GM12872 (cell line): ENCODE measurements at regions not wholly inside any gene's neighbourhood (a gene's known extent, or its start where the extent isn't known, plus 50 kb on each side); places are given as distances from the start of the nearest gene placed in this dataset.

Source experiments
- CTCF ChIP-seq: IDR thresholded peaks from 3 replicates; pipeline ENCODE4 v1.5.1; 2011; ENCODE audit warnings: low read depth, mild to moderate bottlenecking, low read length, moderate library complexity; ENCODE audit not compliant: insufficient read depth

- TF ChIP-seq CTCF = no peak
These were observed 344.9 kb downstream of the EFNA5 start for GRCh38 chr5:107325866-107326265.

- no peak for TF ChIP-seq CTCF
These were observed 345.9 kb downstream of the EFNA5 start for GRCh38 chr5:107324809-107325208.

- no peak for TF ChIP-seq CTCF
These were observed 346.7 kb downstream of the EFNA5 start for GRCh38 chr5:107324071-107324470.

GRCh38 chr5:107323536-107323935, 347.2 kb downstream of the EFNA5 start:
- no peak for TF ChIP-seq CTCF

- TF ChIP-seq CTCF = no peak
These were observed 347.8 kb downstream of the EFNA5 start for GRCh38 chr5:107322936-107323335.

- TF ChIP-seq CTCF = no peak
These were observed 348.8 kb downstream of the EFNA5 start for GRCh38 chr5:107321906-107322305.

- TF ChIP-seq CTCF = no peak
These were observed 349.9 kb downstream of the EFNA5 start for GRCh38 chr5:107320846-107321245.

GRCh38 chr5:107320376-107320775, 350.4 kb downstream of the EFNA5 start:
- no peak for TF ChIP-seq CTCF
